ENCODE measurements at regions not wholly inside any gene's neighbourhood (a gene's known extent, or its start where the extent isn't known, plus 50 kb on each side); places are given as distances from the start of the nearest gene placed in this dataset.

DNA sequence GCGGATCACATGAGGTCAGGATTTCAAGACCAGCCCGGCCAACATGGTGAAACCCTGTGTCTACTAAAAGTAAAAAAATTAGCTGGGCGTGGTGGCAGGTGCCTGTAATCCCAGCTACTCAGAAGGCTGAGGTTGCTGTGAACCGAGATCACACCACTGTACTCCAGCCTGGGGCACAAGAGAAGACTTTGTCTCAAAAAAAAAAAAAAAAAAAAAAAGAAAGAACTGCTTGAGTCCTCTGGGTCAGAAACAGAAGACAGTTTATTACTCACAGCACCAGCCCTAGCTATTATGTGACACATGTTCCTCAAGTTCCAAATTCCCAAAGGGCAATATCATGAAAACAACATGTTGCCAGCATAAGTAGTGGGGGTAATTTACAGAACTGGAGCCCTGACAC, 1014.1 kb upstream of the RAG2 start:
- no peak overlapping the region for H3K27ac Mint-ChIP-seq (ENCODE audit: unreplicated experiment)
- H3K4me1 Mint-ChIP-seq (ENCODE audit: unreplicated experiment) = no peaks in the 10 kb centered on the region
- no peak for DNase-seq (ENCODE audit: extremely low spot score, unreplicated experiment)
- no peaks in the 10 kb centered on the region for H3K36me3 Mint-ChIP-seq (ENCODE audit: unreplicated experiment)
- TF ChIP-seq, protein P1, sequence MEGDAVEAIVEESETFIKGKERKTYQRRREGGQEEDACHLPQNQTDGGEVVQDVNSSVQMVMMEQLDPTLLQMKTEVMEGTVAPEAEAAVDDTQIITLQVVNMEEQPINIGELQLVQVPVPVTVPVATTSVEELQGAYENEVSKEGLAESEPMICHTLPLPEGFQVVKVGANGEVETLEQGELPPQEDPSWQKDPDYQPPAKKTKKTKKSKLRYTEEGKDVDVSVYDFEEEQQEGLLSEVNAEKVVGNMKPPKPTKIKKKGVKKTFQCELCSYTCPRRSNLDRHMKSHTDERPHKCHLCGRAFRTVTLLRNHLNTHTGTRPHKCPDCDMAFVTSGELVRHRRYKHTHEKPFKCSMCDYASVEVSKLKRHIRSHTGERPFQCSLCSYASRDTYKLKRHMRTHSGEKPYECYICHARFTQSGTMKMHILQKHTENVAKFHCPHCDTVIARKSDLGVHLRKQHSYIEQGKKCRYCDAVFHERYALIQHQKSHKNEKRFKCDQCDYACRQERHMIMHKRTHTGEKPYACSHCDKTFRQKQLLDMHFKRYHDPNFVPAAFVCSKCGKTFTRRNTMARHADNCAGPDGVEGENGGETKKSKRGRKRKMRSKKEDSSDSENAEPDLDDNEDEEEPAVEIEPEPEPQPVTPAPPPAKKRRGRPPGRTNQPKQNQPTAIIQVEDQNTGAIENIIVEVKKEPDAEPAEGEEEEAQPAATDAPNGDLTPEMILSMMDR (IDR thresholded peaks at IDR 0.05) = no peak
- H3K27me3 Mint-ChIP-seq (ENCODE audit: unreplicated experiment) = no peaks in the 10 kb centered on the region
- no peaks in the 10 kb centered on the region for H3K9me3 Mint-ChIP-seq (ENCODE audit: unreplicated experiment)
- no peak overlapping the region for H3K4me3 Mint-ChIP-seq (ENCODE audit: unreplicated experiment)

DNA sequence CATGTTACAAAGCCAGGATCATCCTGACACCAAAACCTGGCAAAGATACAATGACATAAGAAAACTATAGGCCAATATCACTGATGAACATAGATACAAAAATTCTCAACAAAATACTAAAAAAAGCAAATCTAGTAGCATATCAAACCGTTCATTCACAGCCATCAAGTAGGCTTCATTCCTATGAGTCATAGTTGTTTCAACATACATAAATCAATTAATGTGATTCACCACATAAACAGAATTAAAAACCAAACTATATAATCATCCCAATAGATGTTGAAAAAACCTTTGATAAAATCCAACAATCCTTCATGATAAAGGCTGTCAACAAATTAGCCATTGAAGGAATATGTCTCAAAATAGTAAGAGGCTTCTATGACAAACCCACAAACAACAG, 1007.2 kb upstream of the RAG2 start:
- no peak for DNase-seq (ENCODE audit: extremely low spot score, unreplicated experiment)
- H3K27ac Mint-ChIP-seq (ENCODE audit: unreplicated experiment) = no peak overlapping the region
- TF ChIP-seq, protein P1 (IDR thresholded peaks at IDR 0.05) = no peak
- H3K9me3 Mint-ChIP-seq (ENCODE audit: unreplicated experiment) = peaks cover 25% of the 10 kb centered on the region
- H3K4me3 Mint-ChIP-seq (ENCODE audit: unreplicated experiment) = no peak overlapping the region
- no peaks in the 10 kb centered on the region for H3K4me1 Mint-ChIP-seq (ENCODE audit: unreplicated experiment)
- H3K36me3 Mint-ChIP-seq (ENCODE audit: unreplicated experiment) = no peaks in the 10 kb centered on the region
- peaks cover 1% of the 10 kb centered on the region for H3K27me3 Mint-ChIP-seq (ENCODE audit: unreplicated experiment)

DNA sequence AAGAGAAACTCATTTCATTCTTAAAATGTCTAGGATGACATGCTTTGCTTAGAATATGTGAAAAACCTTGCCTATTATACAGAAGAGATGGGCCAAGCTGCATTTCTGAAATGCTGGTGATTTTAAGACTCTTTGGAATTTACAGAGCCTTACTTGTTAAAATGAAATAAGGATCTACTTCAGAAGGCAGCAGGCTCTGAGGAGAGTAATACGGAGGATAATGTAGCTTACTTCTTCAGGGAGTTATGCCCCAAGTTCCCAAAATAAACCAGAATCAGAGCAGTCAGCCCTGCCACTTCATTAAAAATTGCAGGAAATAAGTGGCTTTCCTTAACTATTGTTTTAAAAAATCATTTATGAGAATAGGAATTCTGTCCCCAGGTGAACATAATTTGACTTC, 1000.3 kb upstream of the RAG2 start:
- no peak for DNase-seq (ENCODE audit: extremely low spot score, unreplicated experiment)
- TF ChIP-seq, protein P1 (IDR thresholded peaks at IDR 0.05) = no peak
- no peaks in the 10 kb centered on the region for H3K36me3 Mint-ChIP-seq (ENCODE audit: unreplicated experiment)
- peaks cover 5% of the 10 kb centered on the region for H3K27me3 Mint-ChIP-seq (ENCODE audit: unreplicated experiment)
- H3K9me3 Mint-ChIP-seq (ENCODE audit: unreplicated experiment) = peaks cover 13% of the 10 kb centered on the region
- no peaks in the 10 kb centered on the region for H3K4me1 Mint-ChIP-seq (ENCODE audit: unreplicated experiment)
- no peak overlapping the region for H3K4me3 Mint-ChIP-seq (ENCODE audit: unreplicated experiment)
- no peak overlapping the region for H3K27ac Mint-ChIP-seq (ENCODE audit: unreplicated experiment)

DNA sequence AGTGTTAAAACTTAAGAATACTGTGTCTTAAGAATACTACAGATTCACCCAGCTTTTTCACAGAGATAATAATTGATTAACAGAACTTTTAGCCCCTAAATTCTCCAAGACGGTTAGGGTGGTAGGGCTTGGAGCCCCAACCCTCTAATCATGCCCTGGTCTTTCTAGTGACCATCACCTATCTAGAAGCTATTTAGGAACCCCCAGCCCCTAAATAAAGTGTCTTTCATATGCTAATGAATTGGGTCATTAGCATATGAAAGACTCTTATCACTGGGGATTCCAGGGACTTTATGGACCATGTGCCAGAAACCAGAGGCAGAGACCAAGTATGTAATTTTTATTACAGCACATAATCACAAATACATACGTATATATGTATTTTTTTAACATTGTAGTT, 999.7 kb upstream of the RAG2 start:
- TF ChIP-seq, protein P1 (IDR thresholded peaks at IDR 0.05) = no peak
- H3K27me3 Mint-ChIP-seq (ENCODE audit: unreplicated experiment) = peaks cover 5% of the 10 kb centered on the region
- no peaks in the 10 kb centered on the region for H3K4me1 Mint-ChIP-seq (ENCODE audit: unreplicated experiment)
- H3K36me3 Mint-ChIP-seq (ENCODE audit: unreplicated experiment) = no peaks in the 10 kb centered on the region
- DNase-seq (ENCODE audit: extremely low spot score, unreplicated experiment) = no peak
- H3K9me3 Mint-ChIP-seq (ENCODE audit: unreplicated experiment) = peaks cover 7% of the 10 kb centered on the region
- no peak overlapping the region for H3K4me3 Mint-ChIP-seq (ENCODE audit: unreplicated experiment)
- no peak overlapping the region for H3K27ac Mint-ChIP-seq (ENCODE audit: unreplicated experiment)

GRCh38 chr11:37595845-37596244, 997.8 kb upstream of the RAG2 start:
- Mint-ChIP-seq H3K4me3 (ENCODE audit: unreplicated experiment) (no peak overlapping the region), H3K36me3 (ENCODE audit: unreplicated experiment) (no peaks in the 10 kb centered on the region)
- no peak for DNase-seq (ENCODE audit: extremely low spot score, unreplicated experiment)

More at GRCh38 chr11:37595845-37596244, 997.8 kb upstream of the RAG2 start:
- Mint-ChIP-seq H3K27me3 (ENCODE audit: unreplicated experiment) (peaks cover 5% of the 10 kb centered on the region), H3K4me1 (ENCODE audit: unreplicated experiment) (no peaks in the 10 kb centered on the region), H3K27ac (ENCODE audit: unreplicated experiment) (no peak overlapping the region), H3K9me3 (ENCODE audit: unreplicated experiment) (no peaks in the 10 kb centered on the region)
- TF ChIP-seq, protein P1 (IDR thresholded peaks at IDR 0.05) = no peak

All from osteocyte (in vitro differentiated cells).